A673 (cell line): ENCODE measurements at regions not wholly inside any gene's neighbourhood (a gene's known extent, or its start where the extent isn't known, plus 50 kb on each side); places are given as distances from the start of the nearest gene placed in this dataset.

Source experiments
- EZH2 ChIP-seq: fragments of 200-600 bp; sonication (generic); IDR thresholded peaks from 2 replicates; pipeline ENCODE4 v1.6.1; 2017; ENCODE audit warnings: borderline replicate concordance, low read depth, mild to moderate bottlenecking, mixed read lengths, antibody characterized with exemption, low read length; ENCODE audit not compliant: poor library complexity, severe bottlenecking
- TF ChIP-seq, protein P1 (sequence below): fragments of 300-800, 200-600 bp; sonication (generic); conservative IDR thresholded peaks from 2 replicates; pipeline ENCODE4 v1.5.1; 2017; ENCODE audit warnings: low read depth, mild to moderate bottlenecking, antibody characterized with exemption, low read length, moderate library complexity, mixed read lengths

DNA sequence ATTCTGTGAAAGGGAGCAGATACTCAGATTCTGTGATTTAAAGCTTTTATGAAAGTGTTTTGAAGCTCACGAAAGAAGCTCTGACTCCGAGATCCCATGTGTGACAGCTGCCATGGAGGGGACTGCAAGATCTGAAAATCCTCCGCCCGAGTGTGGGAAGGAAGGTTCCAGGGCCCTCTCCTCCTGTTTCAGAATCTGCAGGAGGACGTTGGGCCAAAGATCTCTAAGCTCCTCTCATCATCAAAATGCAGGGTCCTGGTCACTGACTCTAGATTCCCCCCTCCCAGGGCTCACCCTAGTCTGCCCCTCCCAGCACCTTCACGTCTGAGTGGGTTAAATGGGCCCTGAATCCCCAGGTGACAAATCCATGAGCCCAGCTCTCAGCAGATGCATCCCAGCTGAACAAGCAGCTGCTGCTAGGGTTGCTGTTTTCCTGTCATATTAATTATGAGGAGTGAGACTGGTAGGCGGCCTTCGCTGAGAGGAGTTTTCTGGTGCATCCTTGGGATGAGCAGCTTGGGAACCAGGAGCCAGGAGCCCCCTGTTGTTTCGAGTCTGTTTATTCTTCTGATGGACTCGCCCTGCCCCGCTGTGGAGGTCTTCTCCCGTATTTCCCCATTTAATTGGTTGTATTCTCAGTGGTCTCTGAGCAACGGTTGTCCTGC, 402.0 kb downstream of the MATN1 start:
- TF ChIP-seq, protein P1, sequence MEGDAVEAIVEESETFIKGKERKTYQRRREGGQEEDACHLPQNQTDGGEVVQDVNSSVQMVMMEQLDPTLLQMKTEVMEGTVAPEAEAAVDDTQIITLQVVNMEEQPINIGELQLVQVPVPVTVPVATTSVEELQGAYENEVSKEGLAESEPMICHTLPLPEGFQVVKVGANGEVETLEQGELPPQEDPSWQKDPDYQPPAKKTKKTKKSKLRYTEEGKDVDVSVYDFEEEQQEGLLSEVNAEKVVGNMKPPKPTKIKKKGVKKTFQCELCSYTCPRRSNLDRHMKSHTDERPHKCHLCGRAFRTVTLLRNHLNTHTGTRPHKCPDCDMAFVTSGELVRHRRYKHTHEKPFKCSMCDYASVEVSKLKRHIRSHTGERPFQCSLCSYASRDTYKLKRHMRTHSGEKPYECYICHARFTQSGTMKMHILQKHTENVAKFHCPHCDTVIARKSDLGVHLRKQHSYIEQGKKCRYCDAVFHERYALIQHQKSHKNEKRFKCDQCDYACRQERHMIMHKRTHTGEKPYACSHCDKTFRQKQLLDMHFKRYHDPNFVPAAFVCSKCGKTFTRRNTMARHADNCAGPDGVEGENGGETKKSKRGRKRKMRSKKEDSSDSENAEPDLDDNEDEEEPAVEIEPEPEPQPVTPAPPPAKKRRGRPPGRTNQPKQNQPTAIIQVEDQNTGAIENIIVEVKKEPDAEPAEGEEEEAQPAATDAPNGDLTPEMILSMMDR = no peak
- no peak for TF ChIP-seq EZH2
